ENCODE measurements at regions not wholly inside any gene's neighbourhood (a gene's known extent, or its start where the extent isn't known, plus 50 kb on each side); places are given as distances from the start of the nearest gene placed in this dataset.
"Not testable (repeated sequence)": the region's sequence is repeated elsewhere in the genome, so short reads cannot be mapped to it uniquely, and the experiment has no call there.

DNA sequence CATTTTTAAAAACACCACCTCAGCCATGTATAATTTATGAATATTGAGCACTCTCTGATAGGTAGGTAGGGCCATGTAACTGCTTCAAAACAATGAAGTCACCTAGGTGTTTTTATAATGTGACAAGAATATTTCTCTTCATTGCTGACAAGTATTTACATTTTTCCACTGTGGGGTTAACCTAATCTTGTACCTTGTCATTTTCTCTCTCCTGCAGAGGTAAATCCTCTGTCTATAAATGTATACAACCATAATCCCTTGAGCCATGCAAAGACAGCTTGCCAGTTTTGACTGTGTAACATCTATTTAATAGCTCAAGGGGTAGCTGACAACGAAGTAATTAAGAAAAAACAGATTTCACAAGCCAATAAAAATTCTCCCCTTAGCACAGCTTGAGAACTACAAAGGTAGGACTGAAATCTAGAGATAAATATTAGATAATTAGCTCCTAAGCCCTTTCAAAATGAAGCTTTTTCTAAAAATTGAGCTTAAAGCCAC is 137.6 kb upstream of the POGK start:
- DNase-seq = no peak

DNA sequence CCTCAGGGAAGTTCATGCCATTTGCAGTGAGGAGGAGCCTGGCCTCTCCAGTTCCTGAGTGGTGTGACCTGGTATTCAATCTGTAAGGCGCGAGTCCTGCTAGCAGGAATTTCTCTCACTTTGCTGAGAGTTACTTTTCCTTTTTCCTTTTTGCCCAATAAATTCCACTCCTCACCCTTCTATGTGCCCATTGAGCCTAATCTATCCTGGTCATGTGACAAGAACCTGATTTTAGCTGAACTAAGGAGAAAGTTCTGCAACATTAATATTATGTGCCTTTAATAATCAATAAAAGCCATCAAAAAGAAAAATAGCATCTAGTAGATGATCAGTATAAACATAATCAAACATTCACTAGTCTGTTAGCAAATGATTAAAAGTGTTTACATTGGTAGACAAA is 136.1 kb upstream of the POGK start:
- no peak for DNase-seq

DNA sequence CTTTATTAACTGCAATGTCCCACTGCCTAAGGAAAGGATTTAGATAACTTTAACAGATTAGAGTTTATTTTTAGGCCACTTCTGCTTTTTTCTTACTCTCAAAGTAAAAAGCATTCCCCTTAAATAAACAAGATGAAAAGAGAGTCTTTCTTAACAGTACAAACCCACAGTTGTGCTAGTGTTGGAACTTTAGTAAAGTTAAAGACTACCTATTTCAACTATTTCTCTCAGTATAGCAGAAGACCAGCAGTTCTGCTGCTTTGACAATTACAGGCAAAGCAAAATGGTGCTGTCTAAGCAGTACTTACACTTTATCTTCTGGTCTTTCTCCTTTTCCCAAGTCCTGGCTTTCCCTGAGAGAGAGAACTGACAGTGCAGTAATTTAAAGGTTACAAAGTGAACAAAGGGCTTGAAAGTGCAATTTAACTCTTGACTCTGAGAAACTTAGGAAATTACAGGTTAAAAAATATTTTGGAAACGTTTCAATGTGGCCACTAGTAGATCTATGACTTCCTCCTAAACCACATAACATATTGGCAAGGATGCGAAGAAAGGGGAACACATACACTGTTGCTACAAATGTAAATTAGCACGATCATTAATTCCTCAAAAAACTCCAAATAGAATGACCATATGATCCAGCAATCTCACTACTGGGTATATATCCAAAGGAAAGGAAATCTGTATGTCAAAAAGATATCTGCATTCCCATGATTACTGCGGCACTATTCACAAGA is 135.4 kb upstream of the POGK start:
- DNase-seq = no peak

DNA sequence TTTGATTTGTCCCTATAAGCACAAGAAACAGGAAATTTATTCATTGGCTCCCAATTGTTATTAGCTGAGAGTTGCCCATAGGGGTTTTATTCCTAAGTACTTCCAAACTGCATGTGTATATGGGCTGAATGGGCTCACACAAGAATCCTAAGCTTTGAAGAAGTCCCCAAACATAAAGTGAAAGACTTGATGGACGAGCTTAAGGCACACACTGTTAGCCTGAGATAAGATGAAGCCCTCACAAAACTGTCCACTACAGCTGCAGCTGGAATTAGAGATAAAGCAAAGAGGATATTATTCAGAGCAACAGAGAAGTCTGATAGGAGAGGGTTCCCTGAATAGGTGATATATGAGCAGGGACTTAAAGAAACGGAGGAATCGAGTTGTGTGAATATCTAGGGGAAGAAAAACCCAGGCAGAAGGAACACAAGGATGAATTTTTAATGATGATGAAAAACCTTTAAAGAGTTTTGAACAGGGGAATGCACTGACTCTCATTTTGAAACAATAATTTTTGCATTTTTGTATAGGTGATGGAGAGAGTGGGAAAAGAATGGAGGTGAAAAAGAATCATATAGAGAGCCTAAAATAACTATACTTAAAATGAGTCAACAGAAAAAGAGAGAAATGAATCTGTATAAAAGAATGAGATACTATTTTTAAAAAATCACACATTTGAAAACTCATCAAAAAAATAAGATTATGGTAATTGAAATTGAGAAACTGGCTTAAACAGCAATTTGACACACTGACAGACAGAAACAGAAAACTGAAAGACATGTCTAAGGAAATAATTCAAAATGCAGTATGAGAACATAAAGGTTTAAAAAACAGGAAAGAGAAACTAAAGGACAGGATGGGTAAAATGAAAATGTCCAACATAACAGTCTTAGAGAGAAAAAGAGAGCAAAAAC is 133.6 kb upstream of the POGK start:
- no peak for DNase-seq

- DNase-seq = no peak
Measured at GRCh38 chr1:166716620-166717019, 122.7 kb upstream of the POGK start.

- DNase-seq = no peak
Measured at GRCh38 chr1:166721145-166721544, 118.1 kb upstream of the POGK start.

DNA sequence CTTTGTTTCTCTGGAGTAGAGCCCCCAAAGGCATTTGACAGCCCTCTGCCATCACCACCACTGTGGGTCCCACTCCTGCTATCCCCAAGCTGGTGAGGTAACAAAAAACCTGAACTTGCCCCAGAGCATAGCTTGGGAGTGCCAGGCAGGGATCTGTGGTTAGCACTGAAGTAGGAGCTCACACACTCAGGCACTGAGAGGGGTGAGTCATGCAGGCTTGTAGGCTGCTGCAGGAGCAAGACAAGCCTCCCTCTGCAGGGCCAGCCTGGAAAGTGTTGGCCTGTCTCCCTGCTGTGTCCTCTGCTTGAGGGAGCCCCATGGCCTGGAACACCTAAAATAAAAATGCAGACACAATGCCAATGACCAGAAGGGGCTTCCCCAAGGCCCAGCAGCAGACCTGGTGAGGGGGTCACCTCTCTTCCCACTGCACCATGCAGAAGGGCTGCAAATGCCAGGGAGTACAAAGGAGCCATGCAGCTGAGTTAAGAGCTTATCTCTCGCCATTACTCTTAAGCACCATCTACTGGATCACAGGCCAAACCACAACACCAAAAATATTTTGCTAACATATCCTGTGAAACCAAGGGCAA is 108.9 kb upstream of the POGK start:
- no peak for DNase-seq

DNA sequence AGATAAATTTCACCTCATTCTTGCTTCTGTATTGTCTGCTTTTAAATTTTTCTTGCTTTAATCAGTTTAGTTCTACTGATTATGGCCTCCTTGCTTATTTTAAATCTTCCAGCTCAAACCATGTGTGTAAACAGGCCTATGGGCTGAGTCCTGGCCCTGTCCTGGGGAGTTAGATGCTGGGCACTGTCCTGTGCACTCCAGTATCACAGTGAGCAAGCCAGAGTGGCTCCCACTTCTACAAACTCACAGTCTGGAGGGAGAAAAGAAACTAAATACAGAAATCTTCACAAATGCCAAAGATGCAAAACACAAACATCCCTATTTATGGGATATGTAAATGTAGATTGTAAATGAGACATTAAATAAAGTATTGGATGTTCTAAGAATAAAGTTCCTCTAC is 101.1 kb upstream of the POGK start:
- no peak for DNase-seq

DNA sequence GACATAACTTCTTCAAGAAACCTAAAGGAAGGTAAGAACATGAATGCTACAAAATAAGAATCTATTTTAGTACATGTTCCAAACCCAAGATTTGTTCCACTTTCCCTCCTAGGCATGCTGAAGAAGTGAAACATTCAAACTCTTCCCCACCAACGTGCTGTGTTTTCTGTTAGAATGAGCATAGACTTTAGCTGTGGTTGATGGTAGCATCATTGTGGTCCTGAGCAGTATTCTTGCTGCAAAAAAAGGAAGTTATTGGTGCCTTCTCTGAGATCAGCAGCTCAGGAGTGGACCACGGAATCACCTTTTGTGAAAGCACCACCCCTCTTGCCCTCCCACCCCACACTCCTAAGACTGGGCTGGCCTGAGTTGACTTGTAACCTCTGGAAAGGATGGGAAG is 100.4 kb upstream of the POGK start:
- DNase-seq = no peak

- DNase-seq = no peak
Measured at GRCh38 chr1:166740668-166741276, 98.5 kb upstream of the POGK start.

GRCh38 chr1:166763318-166763717 is 76.0 kb upstream of the POGK start:
- no peak for DNase-seq

DNA sequence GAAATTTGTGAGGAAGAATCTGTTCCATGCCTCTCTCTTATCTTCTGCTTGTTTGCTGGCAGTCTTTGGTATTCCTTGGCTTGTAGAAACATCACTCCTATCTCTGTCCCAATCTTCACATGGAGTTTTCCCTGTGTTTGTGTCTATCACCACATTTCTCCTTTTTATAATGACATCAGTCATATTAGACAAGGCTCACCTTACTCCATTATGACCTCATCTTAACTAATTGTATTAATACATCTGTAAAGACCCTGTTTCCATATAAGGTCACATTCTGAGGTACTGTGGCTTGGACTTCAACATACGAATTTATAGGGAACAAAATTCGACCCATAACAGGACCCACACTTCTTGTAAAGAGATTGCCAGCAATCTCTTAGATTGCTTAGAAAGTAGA is 72.3 kb upstream of the POGK start:
- DNase-seq = no peak

DNA sequence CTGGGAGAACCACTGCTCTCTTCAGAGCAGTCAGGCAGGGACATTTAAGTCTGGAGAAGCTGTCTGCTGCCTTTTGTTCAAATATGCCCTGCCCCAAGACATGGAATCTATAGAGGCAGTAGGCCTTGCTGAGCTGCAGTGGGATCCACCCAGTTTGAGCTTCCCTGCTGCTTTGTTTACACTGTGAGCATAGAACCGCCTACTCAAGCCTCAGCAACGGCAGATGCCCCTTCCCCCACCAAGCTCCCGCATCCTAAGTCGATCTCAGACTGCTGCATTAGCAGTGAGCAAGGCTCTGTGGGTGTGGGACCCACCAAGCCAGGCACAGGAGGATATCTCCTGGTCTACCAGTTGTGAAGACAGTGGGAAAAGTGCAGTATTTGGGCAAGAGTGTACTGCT is 54.6 kb upstream of the POGK start:
- not testable (repeated sequence) for DNase-seq

- no peak for DNase-seq
Measured at GRCh38 chr1:166785987-166786386, 53.3 kb upstream of the POGK start.

DNA sequence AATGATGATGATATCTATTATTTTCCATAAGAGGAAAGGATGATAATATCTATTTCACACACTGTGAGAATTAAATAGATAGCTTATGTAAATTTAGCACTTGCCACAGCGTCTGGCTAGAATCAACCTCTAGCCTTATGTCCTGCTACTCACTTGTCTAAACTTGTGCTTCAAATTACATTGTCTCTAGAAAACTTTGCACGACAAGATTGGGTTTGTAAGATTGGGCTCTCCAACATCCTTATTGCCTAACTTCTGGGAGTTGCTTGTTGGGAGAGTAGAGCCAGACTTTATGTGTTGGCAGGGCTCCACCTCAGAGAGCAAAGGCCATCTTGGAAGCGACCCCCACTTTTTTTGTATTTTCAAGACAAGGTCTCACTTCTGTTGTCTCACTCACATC is 50.0 kb upstream of the POGK start:
- DNase-seq = no peak

Data from NCI-H2029 treated with DMSO at 0.1 percent for 48 hours (cell line).